Neural cell (in vitro differentiated cells): ENCODE measurements at regions not wholly inside any gene's neighbourhood (a gene's known extent, or its start where the extent isn't known, plus 50 kb on each side); places are given as distances from the start of the nearest gene placed in this dataset.

Experiments used
- H2AFZ ChIP-seq: fragments of 200-600, 300-800 bp; sonication (generic), shearing (Covaris generic); 2 replicates; pipeline ENCODE4 v1.6.0; 2014; ENCODE audit warnings: low read depth, mild to moderate bottlenecking, antibody characterized with exemption, low read length, moderate library complexity
- H3F3A ChIP-seq: fragments of 200-600 bp; shearing (Covaris generic); 2 replicates; pipeline ENCODE4 v1.6.1; 2016; ENCODE audit warnings: mild to moderate bottlenecking, moderate library complexity, mixed read lengths, antibody characterized with exemption, low read length; ENCODE audit not compliant: insufficient read depth, poor library complexity, severe bottlenecking
- H3K27ac ChIP-seq: fragments of 200-600, 300-800 bp; sonication (generic), shearing (Covaris generic); 2 replicates; pipeline ENCODE4 v1.5.1; 2014; ENCODE audit warnings: mild to moderate bottlenecking, low read length, moderate library complexity
- H3K27me3 ChIP-seq: fragments of 300-800, 200-600 bp; sonication (generic), shearing (Covaris generic); 2 replicates; pipeline ENCODE4 v1.6.0; 2014; ENCODE audit warnings: mild to moderate bottlenecking, low read depth, low read length, moderate library complexity; ENCODE audit not compliant: insufficient read depth
- H3K36me3 ChIP-seq: fragments of 300-800, 200-600 bp; sonication (generic), shearing (Covaris generic); 2 replicates; pipeline ENCODE4 v1.5.1; 2014; ENCODE audit warnings: mild to moderate bottlenecking, antibody characterized with exemption, low read length, moderate library complexity; ENCODE audit not compliant: insufficient read depth
- H3K4me2 ChIP-seq: fragments of 300-800, 200-600 bp; sonication (generic), shearing (Covaris generic); 2 replicates; pipeline ENCODE4 v1.6.0; 2014; ENCODE audit warnings: mild to moderate bottlenecking, low read length
- H3K4me3 ChIP-seq: fragments of 300-800, 200-600 bp; sonication (generic), shearing (Covaris generic); 2 replicates; pipeline ENCODE4 v1.5.1; 2014; ENCODE audit warnings: mild to moderate bottlenecking, low read length, moderate library complexity
- H3K79me2 ChIP-seq: fragments of 200-600 bp; shearing (Covaris generic); replicated peaks from 2 replicates; pipeline ENCODE4 v1.6.0; 2014; ENCODE audit warnings: mild to moderate bottlenecking, low read length, moderate library complexity; ENCODE audit not compliant: insufficient read depth
- H3K9ac ChIP-seq: fragments of 300-800, 200-600 bp; sonication (generic), shearing (Covaris generic); 2 replicates; pipeline ENCODE4 v1.6.1; 2016; ENCODE audit warnings: mild to moderate bottlenecking, low read length, mixed read lengths
- H3K9me2 ChIP-seq: fragments of 200-600 bp; shearing (Covaris generic); 2 replicates; pipeline ENCODE4 v1.6.1; 2016; ENCODE audit warnings: mild to moderate bottlenecking, low read length, mixed read lengths; ENCODE audit not compliant: insufficient read depth
- H3K9me3 ChIP-seq: fragments of 200-600, 300-800 bp; sonication (generic), shearing (Covaris generic); 2 replicates; pipeline ENCODE4 v1.6.1; 2016; ENCODE audit warnings: mild to moderate bottlenecking, mixed run types, low read length, moderate library complexity, mixed read lengths
- H4K20me1 ChIP-seq: fragments of 200-600 bp; shearing (Covaris generic); 2 replicates; pipeline ENCODE4 v1.6.1; 2016; ENCODE audit warnings: mild to moderate bottlenecking, mixed run types; ENCODE audit not compliant: insufficient read depth
- CTCF ChIP-seq: fragments of 450-650 bp; IDR thresholded peaks from 2 replicates; pipeline ENCODE4 v1.5.1; 2014; ENCODE audit warnings: antibody characterized with exemption, mild to moderate bottlenecking, moderate library complexity; ENCODE audit not compliant: poor library complexity, severe bottlenecking
- EP300 ChIP-seq: fragments of 450-650 bp; conservative IDR thresholded peaks from 2 replicates; pipeline ENCODE4 v1.6.1; 2014; ENCODE audit warnings: antibody characterized with exemption, mild to moderate bottlenecking, moderate library complexity; ENCODE audit not compliant: poor library complexity, severe bottlenecking
- EZH2 ChIP-seq: fragments of 200-600, 300-800 bp; shearing (Covaris generic), sonication (generic); IDR thresholded peaks from 2 replicates; pipeline ENCODE4 v1.6.1; 2014; ENCODE audit warnings: antibody characterized with exemption, low read length, borderline replicate concordance, mild to moderate bottlenecking; ENCODE audit not compliant: insufficient read depth, poor library complexity, severe bottlenecking
- MXI1 ChIP-seq: fragments of 450-650 bp; conservative IDR thresholded peaks from 2 replicates; pipeline ENCODE4 v1.6.1; 2014; ENCODE audit warnings: antibody characterized with exemption, mild to moderate bottlenecking; ENCODE audit not compliant: poor library complexity, severe bottlenecking
- POLR2AphosphoS5 ChIP-seq: IDR thresholded peaks from 2 replicates; pipeline ENCODE4 v1.6.1; 2012
- RAD21 ChIP-seq: fragments of 450-650 bp; conservative IDR thresholded peaks from 2 replicates; pipeline ENCODE4 v1.6.1; 2014; ENCODE audit warnings: antibody characterized with exemption, mild to moderate bottlenecking, moderate library complexity
- REST ChIP-seq: IDR thresholded peaks from 2 replicates; pipeline ENCODE4 v1.6.1; 2012; ENCODE audit warnings: borderline replicate concordance
- SMC3 ChIP-seq: fragments of 450-650 bp; conservative IDR thresholded peaks from 2 replicates; pipeline ENCODE4 v1.6.1; 2014; ENCODE audit warnings: antibody characterized with exemption, mild to moderate bottlenecking, moderate library complexity; ENCODE audit not compliant: poor library complexity
- TAF1 ChIP-seq: IDR thresholded peaks from 2 replicates; pipeline ENCODE4 v1.6.1; 2012; ENCODE audit warnings: low read depth

DNA sequence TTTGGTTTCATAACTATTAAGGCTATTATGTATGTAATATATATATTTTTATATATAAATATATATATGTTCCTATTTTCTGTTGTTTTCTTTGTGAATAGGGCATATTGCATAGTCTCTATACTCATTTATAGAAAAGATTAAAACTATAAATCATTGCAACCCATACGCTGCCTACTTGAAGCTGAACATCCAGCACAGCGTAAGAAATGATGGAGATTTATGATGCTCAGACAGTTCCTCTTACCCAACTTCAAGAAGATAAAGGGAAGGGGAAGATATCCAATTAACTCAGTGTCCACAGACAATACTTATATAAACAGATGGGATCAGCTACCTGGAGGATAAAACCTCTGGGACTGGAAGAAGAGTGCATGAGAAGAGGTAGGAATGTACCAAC, 791.7 kb downstream of the FAM181B start:
- Histone ChIP-seq H3K4me2 (no peak overlapping the region), H3K9me2 (no peaks in the 10 kb centered on the region), H3K9me3 (no peaks in the 10 kb centered on the region), H2AFZ (no peak overlapping the region), H3K27ac (no peak overlapping the region), H3F3A (no peaks in the 10 kb centered on the region), H3K9ac (no peak overlapping the region), H3K4me3 (no peak overlapping the region), H3K79me2 (no peaks in the 10 kb centered on the region), H4K20me1 (no peaks in the 10 kb centered on the region), H3K27me3 (no peaks in the 10 kb centered on the region), H3K36me3 (no peaks in the 10 kb centered on the region)
- TF ChIP-seq SMC3, result no peak
- no peak for TF ChIP-seq EP300
- TF ChIP-seq RAD21, result no peak
- TF ChIP-seq POLR2AphosphoS5, result no peak
- TF ChIP-seq EZH2, result no peak
- no peak for TF ChIP-seq MXI1
- TF ChIP-seq CTCF, result no peak
- TF ChIP-seq REST, result no peak
- no peak for TF ChIP-seq TAF1

DNA sequence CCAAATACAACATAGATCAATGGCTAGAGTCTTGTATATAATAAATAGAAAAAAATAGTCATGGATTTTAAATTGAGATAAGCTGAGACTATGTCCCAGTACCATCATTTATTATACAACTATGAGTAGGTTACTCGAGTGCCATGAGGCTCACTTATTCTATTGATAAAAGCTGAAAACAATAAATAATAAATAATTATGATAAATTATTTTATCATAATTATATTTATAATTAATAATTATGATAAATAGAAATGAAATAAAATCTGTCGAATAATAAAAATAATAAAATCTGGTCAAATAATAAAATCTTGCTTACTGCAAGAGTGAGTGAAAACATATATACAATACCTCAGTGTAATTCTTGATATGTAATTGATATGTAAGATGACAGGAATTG, 801.4 kb downstream of the FAM181B start:
- no peak overlapping the region for H3K4me2 ChIP-seq
- no peak for TF ChIP-seq EZH2
- no peak overlapping the region for H3K9ac ChIP-seq
- H2AFZ ChIP-seq, result no peak overlapping the region
- no peak overlapping the region for H3K4me3 ChIP-seq
- no peaks in the 10 kb centered on the region for H3K79me2 ChIP-seq
- no peaks in the 10 kb centered on the region for H3F3A ChIP-seq
- H4K20me1 ChIP-seq, result no peaks in the 10 kb centered on the region
- no peak overlapping the region for H3K27ac ChIP-seq
- H3K36me3 ChIP-seq, result no peaks in the 10 kb centered on the region
- no peaks in the 10 kb centered on the region for H3K9me3 ChIP-seq
- H3K27me3 ChIP-seq, result no peaks in the 10 kb centered on the region
- H3K9me2 ChIP-seq, result no peaks in the 10 kb centered on the region

- no peak overlapping the region for H3K27ac ChIP-seq
- no peaks in the 10 kb centered on the region for H3K9me2 ChIP-seq
- H3F3A ChIP-seq, result no peaks in the 10 kb centered on the region
- no peak overlapping the region for H3K9ac ChIP-seq
- H3K27me3 ChIP-seq, result no peaks in the 10 kb centered on the region
- no peak overlapping the region for H3K4me3 ChIP-seq
- no peaks in the 10 kb centered on the region for H4K20me1 ChIP-seq
- no peak overlapping the region for H3K4me2 ChIP-seq
- H3K9me3 ChIP-seq, result no peaks in the 10 kb centered on the region
- H2AFZ ChIP-seq, result no peak overlapping the region
- no peak for TF ChIP-seq SMC3
- TF ChIP-seq REST, result no peak
- no peak for TF ChIP-seq EZH2
- TF ChIP-seq CTCF, result no peak
- no peak for TF ChIP-seq MXI1
- TF ChIP-seq EP300, result no peak
- TF ChIP-seq TAF1, result no peak
- no peak for TF ChIP-seq POLR2AphosphoS5
- TF ChIP-seq RAD21, result no peak
- H3K79me2 ChIP-seq, result no peaks in the 10 kb centered on the region
- H3K36me3 ChIP-seq, result no peaks in the 10 kb centered on the region
These were observed 813.5 kb downstream of the FAM181B start for GRCh38 chr11:81920205-81920604.
